ENCODE measurements at regions not wholly inside any gene's neighbourhood (a gene's known extent, or its start where the extent isn't known, plus 50 kb on each side); places are given as distances from the start of the nearest gene placed in this dataset.
"Not testable (repeated sequence)": the region's sequence is repeated elsewhere in the genome, so short reads cannot be mapped to it uniquely, and the experiment has no call there.

DNA sequence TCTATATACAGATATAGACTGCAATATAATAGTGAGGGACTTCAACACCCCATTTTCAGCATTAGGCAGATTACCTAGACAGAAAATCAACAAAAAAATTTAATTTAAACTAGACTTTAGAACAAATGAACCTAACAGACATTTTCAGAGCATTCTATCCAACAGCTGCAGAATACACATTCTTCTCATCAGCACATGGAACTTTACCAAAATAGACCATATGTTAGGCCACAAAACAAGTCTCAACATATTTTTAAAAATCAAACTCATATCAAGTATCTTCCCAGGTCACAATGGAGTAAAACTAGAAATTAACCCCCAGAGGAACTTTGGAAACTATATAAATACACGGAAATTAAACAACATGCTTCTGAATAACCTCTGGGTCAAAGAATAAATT lies 169.6 kb downstream of the MTERF1 start:
- DNase-seq = no peak

DNA sequence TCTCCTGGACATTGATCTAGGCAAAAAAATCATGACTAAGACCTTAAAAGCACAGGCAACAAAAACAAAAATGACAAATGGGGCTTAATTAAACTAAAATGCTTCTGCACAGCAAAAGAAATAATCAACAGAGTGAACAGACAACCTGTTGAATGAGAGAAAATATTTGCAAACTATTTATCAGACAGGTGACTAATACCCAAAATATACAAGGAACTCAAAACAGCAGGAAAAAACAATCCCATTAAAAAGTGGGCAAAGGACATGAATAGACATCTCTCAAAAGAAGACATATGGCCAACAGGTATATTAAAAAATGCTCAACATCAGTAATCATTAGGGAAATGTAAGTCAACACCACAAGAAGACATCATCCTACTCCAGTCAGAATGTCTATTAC lies 166.8 kb downstream of the MTERF1 start:
- DNase-seq = no peak

DNA sequence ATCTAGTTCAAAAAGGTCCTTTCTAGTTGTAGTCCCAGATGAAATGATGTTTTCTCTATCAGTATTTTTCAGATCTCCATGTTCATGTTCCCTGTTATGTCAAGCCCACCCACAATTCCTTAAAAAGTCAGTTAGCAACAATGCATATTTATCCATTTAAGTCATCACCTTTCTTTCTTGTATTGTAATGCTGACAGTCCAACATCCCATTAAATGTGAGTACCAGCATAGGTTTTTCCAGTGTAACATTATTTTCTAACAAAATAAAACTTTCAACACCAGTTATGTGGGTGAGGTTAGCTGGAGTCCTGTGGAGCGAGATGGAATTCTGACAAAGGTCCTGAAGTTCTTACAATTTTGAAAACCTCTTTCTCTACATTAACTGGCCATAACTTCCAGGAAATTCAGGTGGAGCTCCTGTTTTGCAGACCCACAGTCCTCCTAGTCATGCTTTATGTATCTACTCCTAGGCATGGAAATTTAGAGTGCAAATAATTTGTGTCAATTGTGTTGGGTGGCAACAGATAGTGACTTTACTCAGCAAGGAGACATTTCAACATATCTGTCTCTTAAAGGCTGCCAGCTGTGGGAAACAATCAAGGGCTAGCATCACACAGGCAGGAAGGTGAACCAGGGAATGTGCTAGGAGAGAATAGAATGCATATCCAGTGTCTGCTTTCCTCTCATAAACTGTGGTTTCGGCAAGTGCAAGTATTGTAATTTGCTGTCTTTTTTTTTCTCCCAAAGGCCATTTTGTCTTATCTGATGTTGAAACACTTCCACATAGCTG lies 162.6 kb downstream of the MTERF1 start:
- no peak for DNase-seq

DNA sequence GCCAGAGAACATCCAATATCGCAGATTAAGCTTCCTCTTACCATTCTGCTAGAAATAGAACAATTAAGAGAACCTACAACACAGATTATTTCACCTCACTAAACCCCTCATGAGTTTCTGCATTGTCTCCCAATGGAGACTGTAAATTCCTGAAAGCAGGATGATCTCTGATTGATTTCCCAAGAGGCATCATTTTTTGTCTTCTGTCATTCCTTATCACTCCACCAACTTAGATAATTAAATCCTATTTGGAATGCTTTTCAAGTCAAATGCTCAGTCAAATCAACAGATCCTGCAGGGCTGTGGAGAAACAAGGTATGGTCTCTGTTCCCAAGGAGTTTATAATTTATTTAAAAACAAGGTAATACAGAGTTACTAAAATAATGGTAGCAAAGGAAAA lies 161.5 kb downstream of the MTERF1 start:
- DNase-seq = no peak

DNA sequence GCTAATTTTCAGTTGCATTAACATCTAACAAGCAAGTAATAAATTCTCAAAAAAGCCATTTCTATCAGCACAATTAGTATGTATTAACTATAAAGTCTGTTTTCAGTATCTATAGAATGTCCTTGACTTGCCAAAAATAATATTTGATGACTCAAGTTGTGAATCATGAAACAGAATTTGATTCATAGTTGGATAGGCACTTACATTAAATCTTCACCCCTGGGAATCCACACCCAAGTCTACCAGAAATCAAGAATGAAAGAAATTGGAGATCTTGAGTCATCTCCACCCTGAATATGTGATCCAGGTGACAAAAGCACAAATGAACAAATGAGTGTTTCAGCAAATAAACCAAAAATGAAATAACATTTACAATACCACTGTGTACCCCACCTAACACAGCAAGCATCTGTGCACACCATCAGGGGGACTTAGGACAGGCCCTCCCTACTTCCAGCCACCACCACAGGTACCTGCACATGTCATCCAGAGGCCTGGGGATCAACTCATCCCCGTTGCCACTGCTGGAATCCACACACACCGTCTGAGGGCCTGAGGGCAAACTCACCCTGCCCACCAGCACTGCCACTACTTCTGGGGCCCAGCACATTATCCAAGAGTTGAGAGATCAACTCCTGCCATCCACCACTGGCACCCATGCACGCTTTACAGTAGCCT lies 160.1 kb downstream of the MTERF1 start:
- no peak for DNase-seq

DNA sequence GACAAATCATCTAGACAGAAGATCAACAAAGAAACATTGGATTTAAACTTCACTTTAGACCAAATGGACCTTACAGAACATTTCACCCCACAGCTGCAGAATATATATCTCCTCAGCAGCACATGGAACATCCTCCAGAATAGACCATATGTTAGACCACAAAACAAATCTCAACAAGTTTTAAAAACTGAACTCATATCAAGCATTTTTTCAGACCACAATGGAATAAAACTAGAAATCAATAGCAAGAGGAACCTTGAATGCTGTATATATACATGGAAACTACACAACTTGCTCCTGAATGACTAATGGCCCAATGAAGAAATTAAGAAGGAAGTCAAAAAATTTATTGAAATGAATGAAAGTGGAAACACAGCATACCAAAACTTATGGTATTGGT lies 157.7 kb downstream of the MTERF1 start:
- no peak for DNase-seq

DNA sequence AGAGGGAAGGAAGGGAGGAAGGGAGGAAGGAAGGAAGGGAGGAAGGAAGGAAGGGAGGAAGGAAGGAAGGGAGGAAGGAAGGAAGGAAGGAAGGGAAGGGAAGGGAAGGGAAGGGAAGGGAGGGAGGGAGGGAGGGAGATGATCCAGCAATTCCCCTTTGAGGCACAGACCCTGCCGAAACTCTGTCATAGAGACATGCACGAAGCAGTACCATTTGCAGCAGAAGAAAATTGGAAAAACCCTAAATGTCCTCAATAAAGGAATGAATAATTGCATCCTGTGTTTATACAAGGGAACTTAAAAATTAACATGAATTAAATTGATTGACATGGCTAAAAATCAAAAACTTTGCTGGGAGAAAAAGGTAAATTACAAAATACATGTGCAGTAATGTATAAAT lies 151.5 kb downstream of the MTERF1 start:
- DNase-seq = not testable (repeated sequence)

DNA sequence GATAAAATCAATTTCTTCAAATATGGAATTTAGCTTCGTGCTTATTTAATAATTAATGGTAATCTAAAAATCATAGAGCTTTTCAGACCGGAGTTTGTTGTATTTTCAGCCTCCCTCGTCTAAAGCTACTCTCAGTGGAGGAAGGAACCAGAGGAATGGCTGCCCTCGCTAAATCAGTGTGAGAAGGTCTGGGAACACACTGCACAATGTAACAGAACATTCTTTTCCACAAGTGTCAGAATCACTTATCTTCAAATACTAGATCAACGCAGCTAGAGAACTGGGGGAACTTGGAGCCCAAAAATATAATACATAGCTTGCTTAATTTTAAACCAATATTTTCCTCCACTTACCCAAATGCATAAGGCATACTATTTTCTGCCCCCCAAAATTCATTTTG lies 148.5 kb downstream of the MTERF1 start:
- no peak for DNase-seq

DNA sequence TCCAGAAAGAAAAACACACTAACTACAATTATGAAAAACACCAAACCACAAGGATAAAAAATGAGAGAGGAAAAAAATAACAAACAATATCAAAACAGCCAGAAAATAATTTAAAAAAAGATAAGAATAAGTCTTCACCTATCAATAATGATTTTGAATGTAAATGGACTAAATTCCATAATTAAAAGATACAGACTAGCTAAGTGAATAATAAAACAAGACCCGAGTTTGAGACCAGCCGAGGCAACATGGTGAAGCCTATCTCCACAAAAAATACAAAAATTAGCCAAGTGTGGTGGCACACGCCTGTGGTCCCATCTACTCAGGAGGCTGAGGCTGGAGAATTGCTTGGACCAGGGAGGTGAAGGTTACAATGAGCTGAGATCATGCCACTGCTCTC lies 131.1 kb downstream of the MTERF1 start:
- no peak for DNase-seq

DNA sequence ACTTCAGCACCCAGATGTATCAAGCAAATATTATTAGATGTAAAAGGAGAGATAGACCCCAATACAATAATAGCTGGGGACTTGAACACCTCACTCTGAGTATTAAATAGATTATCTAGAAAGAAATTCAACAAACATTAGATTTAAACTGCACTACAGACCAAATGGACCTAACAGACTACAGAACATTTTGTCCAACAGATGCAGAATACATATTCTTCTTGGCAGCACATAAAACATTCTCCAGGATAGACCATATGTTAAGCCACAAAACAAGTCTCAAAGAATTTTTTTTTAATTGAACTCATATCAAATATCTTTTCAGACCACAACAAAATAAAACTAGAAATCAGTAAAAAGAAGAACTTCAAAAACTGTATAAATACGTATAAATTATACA lies 130.4 kb downstream of the MTERF1 start:
- no peak for DNase-seq

DNA sequence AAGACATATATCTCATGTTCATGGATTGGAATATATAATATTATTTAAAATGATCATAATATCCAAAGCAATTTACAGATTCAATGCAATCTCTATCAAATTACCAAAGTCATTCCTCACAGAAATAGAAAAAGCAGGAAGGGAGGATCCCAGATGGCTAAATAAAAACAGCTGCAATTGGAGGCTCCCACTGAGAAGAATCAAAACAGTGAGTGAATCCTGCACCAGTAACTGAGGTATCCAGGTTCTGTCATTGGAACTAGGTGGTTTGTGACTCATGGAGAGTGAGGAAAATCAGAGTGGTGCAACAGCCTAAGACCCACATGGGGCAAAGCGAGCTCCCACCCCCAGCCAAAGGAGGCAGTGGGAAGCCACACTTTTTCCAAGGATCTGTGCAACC lies 128.4 kb downstream of the MTERF1 start:
- DNase-seq = no peak

DNA sequence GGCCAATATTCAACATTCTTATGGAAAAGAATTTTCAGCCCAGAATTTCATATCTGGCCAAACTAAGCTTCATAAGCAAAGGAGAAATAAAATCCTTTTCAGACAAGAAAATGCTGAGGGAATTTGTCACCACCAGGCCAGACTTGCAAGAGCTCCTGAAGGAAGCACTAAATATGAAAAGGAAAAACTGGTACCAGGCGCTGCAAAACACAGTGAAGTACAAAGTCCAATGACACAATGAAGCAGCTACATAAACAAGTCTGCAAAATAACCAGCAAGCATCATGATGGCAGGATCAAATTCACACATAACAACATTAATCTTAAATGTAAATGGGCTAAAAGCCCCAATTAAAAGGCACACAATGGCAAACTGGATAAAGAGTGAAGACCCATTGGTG lies 126.2 kb downstream of the MTERF1 start:
- DNase-seq = not testable (repeated sequence)

DNA sequence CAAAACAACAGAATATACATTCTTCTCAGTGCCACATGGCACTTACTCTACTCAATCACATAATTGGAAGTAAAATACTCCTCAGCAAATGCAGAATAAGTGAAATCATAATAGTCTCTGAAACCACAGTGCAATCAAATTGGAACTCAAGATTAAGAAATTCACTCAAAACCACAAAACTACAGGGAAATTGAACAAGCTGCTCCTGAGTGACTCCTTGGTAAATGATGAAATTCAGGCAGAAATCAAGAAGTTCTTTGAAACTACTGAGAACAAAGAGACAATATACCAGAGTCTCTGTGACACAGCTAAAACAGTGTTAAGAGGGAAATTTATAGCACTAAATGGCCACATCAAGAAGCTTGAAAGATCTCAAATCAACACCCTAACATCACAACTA lies 125.4 kb downstream of the MTERF1 start:
- not testable (repeated sequence) for DNase-seq

DNA sequence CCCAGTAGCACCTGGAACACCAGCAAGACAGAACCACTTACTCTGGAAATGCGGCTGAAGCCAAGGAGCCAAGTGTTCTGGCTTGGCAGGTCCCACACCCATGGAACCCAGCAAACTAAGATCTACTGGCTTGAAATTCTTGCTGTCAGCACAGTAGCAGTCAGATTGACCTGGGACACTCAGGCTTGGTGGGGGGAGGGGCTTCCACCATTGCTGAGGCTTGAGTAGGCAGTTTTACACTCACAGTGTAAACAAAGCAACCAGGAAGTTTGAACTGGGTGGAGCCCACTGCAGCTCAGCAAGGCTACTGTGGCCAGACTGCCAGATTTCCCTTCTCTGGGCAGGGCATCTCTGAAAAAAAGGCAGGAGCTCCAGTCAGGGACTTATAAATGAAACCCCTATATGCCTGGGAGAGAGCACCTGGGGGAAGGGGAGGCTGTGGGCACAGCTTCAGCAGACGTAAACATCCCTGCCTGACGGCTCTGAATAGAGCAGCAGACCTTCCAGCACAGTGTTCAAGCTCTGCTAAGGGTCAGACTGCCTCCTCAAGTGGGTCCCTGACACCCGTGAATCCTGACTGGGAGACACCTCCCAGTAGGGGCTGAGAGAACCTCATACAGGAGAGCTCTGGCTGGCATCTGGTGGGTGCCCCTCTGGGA lies 121.2 kb downstream of the MTERF1 start:
- no peak for DNase-seq

DNA sequence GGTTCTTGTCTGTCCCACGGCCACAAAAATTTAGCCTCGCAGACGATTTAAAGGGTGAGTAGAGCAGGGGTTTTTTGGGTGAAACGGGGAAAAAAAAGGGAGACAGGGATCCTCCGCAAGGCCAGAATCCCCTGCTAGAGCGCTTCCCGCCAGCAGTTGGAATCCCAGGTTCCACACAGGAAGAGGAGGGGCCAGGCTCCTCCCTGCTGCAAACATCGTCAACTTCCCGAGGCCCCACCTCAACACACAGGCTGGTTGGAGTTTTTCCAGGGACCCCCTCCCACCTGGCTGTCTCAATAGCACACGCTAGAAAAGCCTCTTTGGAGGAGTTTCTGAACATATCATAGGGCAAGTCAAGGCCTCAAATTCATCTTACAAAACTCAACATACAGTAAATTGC lies 112.7 kb downstream of the MTERF1 start:
- DNase-seq = no peak

DNA sequence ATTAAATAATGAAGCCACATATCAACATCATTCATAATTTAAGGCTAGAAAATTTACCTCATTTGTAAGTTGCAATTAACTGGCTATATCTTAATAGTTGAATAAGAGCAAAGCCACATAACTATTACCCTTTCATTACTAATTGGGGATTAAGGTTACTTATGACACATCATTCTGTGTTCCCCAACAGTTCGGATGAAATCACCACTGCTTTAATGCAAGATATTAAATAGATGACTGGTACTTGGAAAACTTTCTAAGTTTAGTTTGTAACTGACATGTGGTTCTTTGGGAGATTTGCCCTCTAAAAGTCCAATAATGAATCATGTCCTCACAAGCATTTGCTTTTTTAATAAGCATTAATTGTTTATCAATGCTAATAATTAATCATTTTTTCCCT lies 109.1 kb downstream of the MTERF1 start:
- no peak for DNase-seq

DNA sequence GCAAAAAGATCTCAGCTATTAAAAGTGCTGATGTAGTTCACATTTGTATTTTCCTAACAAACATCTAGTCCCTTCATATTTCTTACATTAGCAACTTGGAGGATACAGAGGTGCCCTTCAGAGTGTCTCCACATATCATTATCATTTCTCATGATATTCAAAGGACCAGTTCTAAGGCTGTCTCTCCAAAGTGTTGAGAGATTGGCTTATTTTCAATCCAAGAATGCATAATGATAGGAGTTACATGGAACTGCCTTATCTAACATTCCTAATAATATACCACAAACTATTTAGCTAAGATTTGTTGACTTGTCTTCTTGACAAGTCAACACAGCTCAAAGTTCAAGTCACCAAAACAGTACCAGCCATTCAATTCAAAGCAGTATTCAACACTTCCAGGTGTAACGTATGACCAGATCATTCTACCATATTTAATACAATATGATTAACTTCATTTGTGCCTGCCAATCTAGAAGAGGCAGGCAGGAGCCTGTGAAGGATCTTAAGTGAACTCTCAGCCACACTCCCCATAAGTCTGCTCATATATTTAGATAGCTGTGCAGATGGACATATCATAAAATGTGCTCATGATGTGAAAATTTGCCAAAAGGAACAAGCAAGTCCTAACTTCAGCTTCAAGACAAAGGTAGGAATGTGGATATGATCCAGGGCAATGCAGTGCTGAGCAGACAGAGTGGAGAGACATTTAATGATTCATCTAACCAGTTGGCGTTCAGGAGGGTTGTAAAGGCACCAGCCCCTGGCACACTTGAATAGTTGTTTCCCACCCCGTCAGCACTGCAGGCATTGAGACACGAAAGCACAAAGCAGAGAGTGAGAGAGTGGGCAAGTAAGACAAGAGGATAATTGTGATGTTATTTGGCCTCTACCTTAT lies 108.3 kb downstream of the MTERF1 start:
- no peak for DNase-seq

DNA sequence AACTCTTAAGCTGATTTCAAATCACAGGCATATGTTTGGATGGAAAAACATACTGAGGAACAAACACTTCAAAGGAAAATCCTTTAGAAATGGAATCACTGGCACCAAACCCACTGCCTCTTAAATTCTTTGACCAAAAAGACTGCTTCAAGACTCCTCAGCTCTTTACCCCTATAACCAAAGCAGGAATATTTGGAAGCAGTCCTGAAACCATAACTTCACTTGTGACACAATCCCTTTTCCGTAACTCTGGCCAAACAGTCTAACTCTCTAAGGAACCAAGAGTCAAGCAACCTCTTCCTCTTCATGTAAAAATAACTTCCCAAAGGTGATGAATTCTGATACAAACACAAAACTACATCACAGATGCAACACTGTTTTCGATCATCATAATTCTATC lies 104.3 kb downstream of the MTERF1 start:
- no peak for DNase-seq

DNA sequence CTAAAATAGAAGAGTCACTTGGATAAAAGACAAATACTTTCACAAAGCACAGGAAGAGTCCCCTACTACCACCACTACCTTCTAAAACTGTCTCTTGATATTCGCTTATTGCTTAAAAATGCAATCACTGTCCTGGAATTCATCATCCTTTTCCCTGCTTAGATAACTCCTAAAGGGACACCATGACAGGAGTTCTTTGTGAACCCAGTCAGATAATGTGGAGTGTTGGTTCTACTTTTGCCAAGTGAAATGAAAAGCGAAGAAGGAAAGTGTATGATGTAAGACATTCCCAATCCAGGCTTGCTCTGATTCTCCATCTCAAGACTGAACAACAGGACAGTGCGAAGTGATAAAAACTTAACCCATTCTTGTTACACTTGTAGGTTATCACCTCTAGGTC lies 103.0 kb downstream of the MTERF1 start:
- no peak for DNase-seq

DNA sequence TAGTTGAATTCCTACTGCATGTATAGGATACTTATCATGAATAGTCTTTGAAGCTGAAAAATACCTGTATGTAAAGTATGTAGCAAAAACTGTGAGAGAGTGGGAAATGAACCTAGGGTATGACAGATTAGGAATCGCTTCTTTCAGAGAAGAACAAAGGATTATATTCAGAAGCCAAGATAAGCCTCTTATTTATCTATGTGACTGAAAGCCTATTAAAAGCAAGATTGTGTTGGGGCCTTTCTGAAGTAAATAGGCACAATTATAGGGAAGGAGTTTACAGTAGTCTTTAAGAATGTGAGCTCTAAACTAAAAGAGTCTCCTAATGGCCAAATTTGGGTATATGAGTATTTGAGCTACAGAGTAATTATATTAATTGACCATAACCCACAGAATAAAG lies 102.1 kb downstream of the MTERF1 start:
- DNase-seq = no peak

DNA sequence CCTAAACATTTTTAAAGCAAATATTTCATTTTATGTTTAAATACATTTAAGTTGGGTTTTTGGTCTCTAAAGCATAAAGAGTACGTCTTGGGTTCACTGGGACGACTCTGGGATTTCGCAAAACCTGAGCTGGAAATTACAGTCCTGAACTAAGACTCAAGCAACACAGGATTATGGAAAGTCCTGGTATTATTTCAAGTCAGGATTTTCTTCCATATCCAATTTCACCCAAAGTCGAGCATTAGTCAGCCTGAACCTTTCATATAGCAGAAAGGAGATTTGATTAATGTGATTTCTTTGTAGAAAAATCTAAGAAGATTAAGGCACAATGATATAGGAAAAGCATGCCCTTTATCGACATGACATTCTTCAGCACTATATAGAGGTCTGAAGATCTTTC lies 100.0 kb downstream of the MTERF1 start:
- no peak for DNase-seq

DNA sequence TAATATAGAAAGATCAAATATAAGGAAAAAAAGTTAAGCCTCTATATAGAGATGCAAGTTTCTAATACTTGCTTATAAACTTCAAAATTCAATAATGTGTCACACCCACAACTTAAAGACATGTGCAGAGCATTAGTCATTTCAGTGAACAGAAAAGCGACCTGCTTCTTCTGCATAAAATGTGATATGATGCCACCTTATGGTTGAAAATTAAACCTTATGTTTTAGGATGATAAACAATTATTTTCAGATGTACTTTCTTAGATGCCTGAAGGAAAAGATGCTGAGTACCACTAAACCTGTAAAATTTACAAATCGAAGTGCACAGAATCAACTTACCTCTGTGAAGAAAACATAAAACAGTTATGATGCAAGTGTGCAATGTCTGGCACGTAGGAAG lies 96.0 kb downstream of the MTERF1 start:
- no peak for DNase-seq

DNA sequence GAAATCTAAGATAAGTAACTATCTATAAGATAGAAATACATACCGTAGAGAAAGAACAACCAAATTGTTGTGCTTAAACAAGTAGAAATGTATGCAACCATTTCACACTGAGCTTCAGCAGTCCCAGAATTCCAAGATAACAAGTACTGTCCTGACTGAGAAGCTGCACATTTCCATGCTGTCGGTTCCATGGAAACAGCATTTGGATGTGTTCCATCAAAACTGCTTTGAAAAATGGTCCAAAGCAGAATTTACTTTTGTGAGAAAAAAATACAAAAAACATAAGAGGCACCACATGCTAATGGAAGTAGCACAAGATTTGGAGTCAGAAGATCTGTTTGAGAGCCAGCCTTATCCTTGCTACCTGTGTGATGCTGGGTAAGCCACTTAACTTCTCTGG lies 92.6 kb downstream of the MTERF1 start:
- DNase-seq = no peak
